HCT116 (cell line): ENCODE measurements at regions not wholly inside any gene's neighbourhood (a gene's known extent, or its start where the extent isn't known, plus 50 kb on each side); places are given as distances from the start of the nearest gene placed in this dataset.
"Not testable (repeated sequence)": the region's sequence is repeated elsewhere in the genome, so short reads cannot be mapped to it uniquely, and the experiment has no call there.

Experiments
- ATAC-seq: fragments of 200-7000 bp; cut with Tn5 transposase; 2 replicates; pipeline ENCODE4 v1.9.1; 2020; ENCODE audit warnings: mild to moderate bottlenecking, moderate library complexity
- BruUV-seq: library from RNA; stranded (reverse); fragments of 400-500 nt; replicated peaks from 2 replicates; lab custom pipeline; 2021; lab: Mats Ljungman, UMichigan
- CTCF ChIA-PET: fragments of 300-600 bp; sonication (Branson Sonifier 250); formaldehyde crosslinking; loops from one replicate; lab custom pipeline; 2021; ENCODE audit warnings: antibody characterized with exemption; lab: Charles Lee
- POLR2A ChIA-PET: fragments of 300-600, 350-600 bp; sonication (Branson Sonifier 250); formaldehyde crosslinking; loops from one replicate; lab custom pipeline; 2021; ENCODE audit warnings: antibody characterized with exemption; lab: Charles Lee
- RAD21 ChIA-PET, 2 experiments: fragments of 300-600 bp; sonication (Branson Sonifier 250); formaldehyde crosslinking; loops; one replicate each; lab custom pipeline; 2023; ENCODE audit warnings: low total read pairs in 2 of 2; ENCODE audit not compliant: uncharacterized antibody in 2 of 2, unreplicated experiment in 2 of 2, low non-redundant PET in 1 of 2; lab: Charles Lee
- DNase-seq: peaks from one replicate; pipeline ENCODE4 v3.0.0-alpha.2; 2010; ENCODE audit warnings: low read depth, low spot score
- H2AFZ ChIP-seq: fragments of 200-600 bp; shearing (Covaris generic), sonication (generic); 2 replicates; pipeline ENCODE4 v1.6.1; 2017; ENCODE audit warnings: low read depth, mixed run types, mixed read lengths, antibody characterized with exemption, low read length; ENCODE audit not compliant: poor library complexity, severe bottlenecking
- H3K27ac ChIP-seq: 2 replicates; pipeline ENCODE4 v1.5.1; 2012; ENCODE audit warnings: low read depth, low read length
- H3K27me3 ChIP-seq: fragments of 200-600 bp; sonication (generic); 2 replicates; pipeline ENCODE4 v1.6.1; 2016; ENCODE audit warnings: mixed run types, low read length, mixed read lengths; ENCODE audit not compliant: insufficient read depth
- H3K36me3 ChIP-seq, 2 experiments: fragments of 200-500 bp in 1 of 2; fragments of 200-600 bp in 1 of 2; sonication (Bioruptor generic) in 1 of 2; sonication (generic) in 1 of 2; 2 replicates each; pipeline versions ENCODE4 v1.5.1 to v1.6.1; 2014 to 2016; ENCODE audit warnings: low read length in 2 of 2, inconsistent platforms in 1 of 2, mixed read lengths in 1 of 2, mixed run types in 1 of 2; ENCODE audit not compliant: insufficient read depth in 2 of 2, control insufficient read depth in 1 of 2
- H3K4me1 ChIP-seq, 2 experiments: fragments of 200-600 bp in 1 of 2; sonication (generic) in 1 of 2; 2 replicates each; pipeline versions ENCODE4 v1.5.1 to v1.6.1; 2012 to 2017; ENCODE audit warnings: low read length in 2 of 2, inconsistent platforms in 1 of 2, mild to moderate bottlenecking in 1 of 2, mixed read lengths in 1 of 2, mixed run types in 1 of 2, moderate library complexity in 1 of 2; ENCODE audit not compliant: insufficient read depth in 2 of 2, control insufficient read depth in 1 of 2
- H3K4me2 ChIP-seq: fragments of 200-600 bp; sonication (generic); 2 replicates; pipeline ENCODE4 v1.6.1; 2017; ENCODE audit warnings: mixed run types, low read length, mixed read lengths
- H3K4me3 ChIP-seq, 2 experiments: fragments of 200-600 bp in 1 of 2; sonication (generic) in 1 of 2; replicated peaks in 1 of 2; 2 replicates each; pipeline ENCODE4 v1.5.1; 2011 to 2016; ENCODE audit warnings: low read length in 2 of 2, control low read depth in 1 of 2, low read depth in 1 of 2, mild to moderate bottlenecking in 1 of 2, mixed read lengths in 1 of 2, mixed run types in 1 of 2
- H3K79me2 ChIP-seq: fragments of 200-600 bp; sonication (generic); 2 replicates; pipeline ENCODE4 v1.6.1; 2017; ENCODE audit warnings: mild to moderate bottlenecking, mixed run types, low read length, moderate library complexity, mixed read lengths; ENCODE audit not compliant: insufficient read depth
- H3K9ac ChIP-seq: fragments of 200-600 bp; sonication (generic); 2 replicates; pipeline ENCODE4 v1.6.1; 2016; ENCODE audit warnings: low read length, mixed read lengths
- H3K9me2 ChIP-seq: fragments of 200-600 bp; sonication (generic), shearing (Covaris generic); 2 replicates; pipeline ENCODE4 v1.6.1; 2017; ENCODE audit warnings: mixed run types, mild to moderate bottlenecking, moderate library complexity; ENCODE audit not compliant: insufficient read depth
- H3K9me3 ChIP-seq, 2 experiments: fragments of 200-500 bp in 1 of 2; fragments of 200-600 bp in 1 of 2; sonication (Bioruptor generic) in 1 of 2; sonication (generic) in 1 of 2; 2 replicates each; pipeline ENCODE4 v1.6.1; 2014 to 2017; ENCODE audit warnings: low read length in 2 of 2, mixed read lengths in 2 of 2, inconsistent platforms in 1 of 2, low read depth in 1 of 2, mild to moderate bottlenecking in 1 of 2, mixed run types in 1 of 2, moderate library complexity in 1 of 2; ENCODE audit not compliant: control insufficient read depth in 1 of 2, insufficient read depth in 1 of 2
- H4K20me1 ChIP-seq: fragments of 200-600 bp; sonication (generic), shearing (Covaris generic); 2 replicates; pipeline ENCODE4 v1.6.1; 2017; ENCODE audit warnings: mixed run types, mild to moderate bottlenecking, moderate library complexity; ENCODE audit not compliant: insufficient read depth
- ATF3 ChIP-seq: IDR thresholded peaks from 2 replicates; pipeline ENCODE4 v1.6.1; 2012
- CBX3 ChIP-seq: IDR thresholded peaks from 2 replicates; pipeline ENCODE4 v1.6.1; 2012; ENCODE audit warnings: low read depth
- CEBPB ChIP-seq: IDR thresholded peaks from 2 replicates; pipeline ENCODE4 v1.6.1; 2012; ENCODE audit warnings: low read depth
- EGR1 ChIP-seq: IDR thresholded peaks from 2 replicates; pipeline ENCODE4 v1.6.1; 2012; ENCODE audit warnings: low read depth
- ELF1 ChIP-seq: IDR thresholded peaks from 2 replicates; pipeline ENCODE4 v1.6.1; 2012; ENCODE audit warnings: low read depth, borderline replicate concordance
- EZH2phosphoT487 ChIP-seq: fragments of 200-600 bp; IDR thresholded peaks from 2 replicates; pipeline ENCODE4 v1.6.1; 2018; ENCODE audit warnings: antibody characterized with exemption, borderline replicate concordance
- FOSL1 ChIP-seq: IDR thresholded peaks from 2 replicates; pipeline ENCODE4 v1.6.1; 2012; ENCODE audit warnings: low read depth
- JUND ChIP-seq: IDR thresholded peaks from 2 replicates; pipeline ENCODE4 v1.6.1; 2012
- MAX ChIP-seq: IDR thresholded peaks from 2 replicates; pipeline ENCODE4 v1.6.1; 2012
- RAD21 ChIP-seq: IDR thresholded peaks from 2 replicates; pipeline ENCODE4 v1.6.1; 2012; ENCODE audit warnings: low read depth, mild to moderate bottlenecking
- SIN3A ChIP-seq: IDR thresholded peaks from 2 replicates; pipeline ENCODE4 v1.6.1; 2012; ENCODE audit warnings: low read depth
- SRF ChIP-seq: IDR thresholded peaks from 2 replicates; pipeline ENCODE4 v1.6.1; 2012; ENCODE audit warnings: low read depth
- TCF7L2 ChIP-seq: IDR thresholded peaks from 2 replicates; pipeline ENCODE4 v1.7.0; 2011; ENCODE audit warnings: borderline replicate concordance, inconsistent platforms; ENCODE audit not compliant: insufficient read depth, insufficient read length; ENCODE audit errors: extremely low read depth
- ZBTB33 ChIP-seq: IDR thresholded peaks from 2 replicates; pipeline ENCODE4 v1.6.1; 2011; ENCODE audit warnings: mild to moderate bottlenecking, low read length, moderate library complexity; ENCODE audit not compliant: insufficient replicate concordance; ENCODE audit errors: extremely low read depth
- ZFX ChIP-seq: fragments of 450-650 bp; IDR thresholded peaks from 2 replicates; pipeline ENCODE4 v1.6.1; 2017
- intact Hi-C: fragments of 100-400 bp; cut with micrococcal nuclease; formaldehyde crosslinking; loops from 2 replicates; pipeline ENCODE4 v1.10.0; 2022

- TF ChIP-seq MAX (no peak), EZH2phosphoT487 (no peak), ZFX (no peak), CBX3 (peak; percentile 77), FOSL1 (peak; percentile 82), SIN3A (no peak), CEBPB (no peak), SRF (0 out of 2 replicates have a peak, but pooled peaks have one; percentile 30), ZBTB33 (no peak), RAD21 (peak; percentile 26; the same call in 1 of the 2 replicates), EGR1 (no peak), ATF3 (no peak), ELF1 (no peak)
These were observed 53.8 kb upstream of the GSC start (continued) for GRCh38 chr14:94823556-94824341.

GRCh38 chr14:94821705-94822104 is 51.8 kb upstream of the GSC start:
- DNase-seq (no peak), ATAC-seq (no peak)
- intact Hi-C loops = loop anchor here (5.0 kb wide), 1 partner anchor 276 kb away; no protein-coding TSS in a partner anchor
- H3K9me3 ChIP-seq = no peaks in the 10 kb centered on the region
- no peak overlapping the region for H3K4me3 ChIP-seq
- RAD21 ChIA-PET = no interaction called here
- POLR2A ChIA-PET = no interaction called here
- H3K4me1 ChIP-seq = peaks cover 9 to 20% of the 10 kb centered on the region in 2 experiments
- CTCF ChIA-PET = no interaction called here
- H2AFZ ChIP-seq = no peak overlapping the region
- no TSS peak for BruUV-seq
- TF ChIP-seq ATF3 = no peak
- no peak for TF ChIP-seq JUND
- TF ChIP-seq TCF7L2 = no peak
- no peaks in the 10 kb centered on the region for H3K27me3 ChIP-seq
- no peak overlapping the region for H3K4me2 ChIP-seq
- no peak overlapping the region for H3K27ac ChIP-seq
- no peaks in the 10 kb centered on the region for H3K79me2 ChIP-seq
- no peak overlapping the region for H3K9ac ChIP-seq
- H3K36me3 ChIP-seq = no peaks in the 10 kb centered on the region
- H4K20me1 ChIP-seq = no peaks in the 10 kb centered on the region
- no peaks in the 10 kb centered on the region for H3K9me2 ChIP-seq

- BruUV-seq, H3K9me2 ChIP-seq, ATAC-seq, POLR2A ChIA-PET, RAD21 ChIA-PET, H4K20me1 ChIP-seq, H3K9me3 ChIP-seq, H3K36me3 ChIP-seq, H3K4me2 ChIP-seq, H3K4me3 ChIP-seq, H3K79me2 ChIP-seq, H3K27me3 ChIP-seq, H3K27ac ChIP-seq, DNase-seq, H2AFZ ChIP-seq, H3K9ac ChIP-seq, CTCF ChIA-PET: not testable (repeated sequence)
- H3K4me1 ChIP-seq = peaks cover 9 to 20% of the 10 kb centered on the region in 2 experiments
- intact Hi-C loops = loop anchor here (5.0 kb wide), 1 partner anchor 276 kb away; no protein-coding TSS in a partner anchor
These were observed 51.0 kb upstream of the GSC start for GRCh38 chr14:94820932-94821331.
